B cell (primary cell): ENCODE measurements at regions not wholly inside any gene's neighbourhood (a gene's known extent, or its start where the extent isn't known, plus 50 kb on each side); places are given as distances from the start of the nearest gene placed in this dataset.

Experiments used
- ATAC-seq: fragments of 200-7000 bp; cut with Tn5 transposase; one replicate; pipeline ENCODE4 v1.10.0; 2021; ENCODE audit warnings: low read depth, mild to moderate bottlenecking, moderate number of reproducible peaks, moderate library complexity
- CTCF ChIA-PET: fragments of 350-600 bp; sonication (Branson Sonifier 250); formaldehyde crosslinking; loops from one replicate; lab custom pipeline; 2021; ENCODE audit warnings: antibody characterized with exemption, inconsistent platforms; lab: Charles Lee
- POLR2A ChIA-PET: fragments of 350-600 bp; sonication (Branson Sonifier 250); formaldehyde crosslinking; loops from one replicate; lab custom pipeline; 2021; ENCODE audit warnings: antibody characterized with exemption; lab: Charles Lee
- DNase-seq: peaks from one replicate; pipeline ENCODE4 v3.0.0; 2013
- H2AFZ ChIP-seq: 2 replicates; pipeline ENCODE4 v1.6.1; 2012; ENCODE audit warnings: mild to moderate bottlenecking, low read depth, low read length; ENCODE audit not compliant: insufficient read depth, poor library complexity, severe bottlenecking
- H3K27ac ChIP-seq, 2 donors: 1 replicate in 1 of 2; 2 replicates in 1 of 2; pipeline ENCODE4 v1.5.1; 2012 to 2013; ENCODE audit warnings: low read length in 2 of 2, mild to moderate bottlenecking in 2 of 2, moderate library complexity in 1 of 2
- H3K27me3 ChIP-seq, 4 experiments: fragments of 200-600 bp in 1 of 4; sonication (generic) in 1 of 4; replicated peaks in 1 of 4; 1 replicate in 2 of 4; 2 replicates in 2 of 4; pipeline versions ENCODE4 v1.6.1 to v1.7.0; 2013 to 2016; ENCODE audit warnings: low read length in 3 of 4, mild to moderate bottlenecking in 2 of 4, mixed read lengths in 1 of 4, moderate library complexity in 1 of 4; ENCODE audit not compliant: insufficient read depth in 4 of 4, control insufficient read depth in 3 of 4; ENCODE audit errors: control extremely low read depth in 1 of 4
- H3K36me3 ChIP-seq, 2 experiments: replicated peaks in 1 of 2; 1 replicate in 1 of 2; 2 replicates in 1 of 2; pipeline versions ENCODE4 v1.6.1 to v1.7.1; 2013; ENCODE audit warnings: low read length in 1 of 2; ENCODE audit not compliant: insufficient read depth in 2 of 2, control insufficient read depth in 1 of 2; ENCODE audit errors: control extremely low read depth in 1 of 2, extremely low read depth in 1 of 2
- H3K4me1 ChIP-seq, 2 donors: fragments of 200-600 bp in 1 of 2; sonication (generic) in 1 of 2; 1 replicate in 1 of 2; 2 replicates in 1 of 2; pipeline versions ENCODE4 v1.5.1 to v1.6.1; 2013 to 2017; ENCODE audit warnings: low read length in 2 of 2; ENCODE audit not compliant: control insufficient read depth in 2 of 2, insufficient read depth in 2 of 2
- H3K4me2 ChIP-seq: replicated peaks from 2 replicates; pipeline ENCODE3; 2012; ENCODE audit warnings: mild to moderate bottlenecking, low read depth, low read length; ENCODE audit not compliant: poor library complexity, severe bottlenecking
- H3K4me3 ChIP-seq, 5 experiments: fragments of 200-600 bp in 1 of 5; sonication (generic) in 1 of 5; 1 replicate in 3 of 5; 2 replicates in 2 of 5; pipeline versions ENCODE4 v1.5.1 to v1.7.0; 2011 to 2016; ENCODE audit warnings: low read length in 4 of 5, mild to moderate bottlenecking in 4 of 5, low read depth in 2 of 5, control low read depth in 1 of 5, moderate library complexity in 1 of 5; ENCODE audit not compliant: insufficient read depth in 1 of 5; ENCODE audit errors: control extremely low read depth in 1 of 5, extremely low read depth in 1 of 5
- H3K79me2 ChIP-seq: fragments of 200-600 bp; sonication (generic); one replicate; pipeline ENCODE4 v1.6.0; 2016; ENCODE audit warnings: low read length; ENCODE audit not compliant: control insufficient read depth, insufficient read depth
- H3K9ac ChIP-seq: fragments of 200-600 bp; sonication (generic); 2 replicates; pipeline ENCODE4 v1.6.1; 2017; ENCODE audit warnings: mild to moderate bottlenecking, low read length, moderate library complexity
- H3K9me3 ChIP-seq, 3 donors: one replicate each; pipeline versions ENCODE4 v1.6.1 to v1.7.1; 2013; ENCODE audit warnings: low read length in 2 of 3; ENCODE audit not compliant: control insufficient read depth in 2 of 3, insufficient read depth in 1 of 3; ENCODE audit errors: control extremely low read depth in 1 of 3
- H4K20me1 ChIP-seq: 2 replicates; pipeline ENCODE4 v1.6.0; 2012; ENCODE audit warnings: mild to moderate bottlenecking, low read length; ENCODE audit not compliant: insufficient read depth, control insufficient read depth, poor library complexity, severe bottlenecking
- H3K27ac Mint-ChIP-seq: one replicate; pipeline ENCODE4 v1.8.0; 2021; ENCODE audit warnings: mixed read lengths
- H3K27me3 Mint-ChIP-seq: one replicate; pipeline ENCODE4 v1.8.0; 2021; ENCODE audit warnings: mixed read lengths
- H3K4me1 Mint-ChIP-seq: one replicate; pipeline ENCODE4 v1.8.0; 2021; ENCODE audit warnings: mixed read lengths
- H3K4me3 Mint-ChIP-seq: one replicate; pipeline ENCODE4 v1.8.0; 2021; ENCODE audit warnings: mixed read lengths
- H3K9me3 Mint-ChIP-seq: one replicate; pipeline ENCODE4 v1.8.0; 2022; ENCODE audit warnings: mixed read lengths; ENCODE audit not compliant: insufficient read depth
- EZH2 ChIP-seq: IDR thresholded peaks from 2 replicates; pipeline ENCODE4 v1.6.1; 2012; ENCODE audit warnings: borderline replicate concordance, low read depth, mild to moderate bottlenecking, moderate library complexity, low read length; ENCODE audit not compliant: insufficient read depth, poor library complexity, severe bottlenecking
- WGBS: methylation state at CpG from one replicate; pipeline ENCODE4 v1.1.5; 2013; ENCODE audit warnings: missing lambda C conversion rate; ENCODE audit not compliant: insufficient coverage; 5-methylcytosine and 5-hydroxymethylcytosine counted together
- intact Hi-C: fragments of 100-400 bp; cut with micrococcal nuclease; formaldehyde crosslinking; loops from one replicate; pipeline ENCODE4 v1.10.0; 2022
- TF ChIP-seq, protein P1 (sequence below): fragments of 200-600 bp; IDR thresholded peaks from one replicate; pipeline ENCODE4 v1.8.0; 2022; ENCODE audit warnings: antibody characterized with exemption, mild to moderate bottlenecking

DNA sequence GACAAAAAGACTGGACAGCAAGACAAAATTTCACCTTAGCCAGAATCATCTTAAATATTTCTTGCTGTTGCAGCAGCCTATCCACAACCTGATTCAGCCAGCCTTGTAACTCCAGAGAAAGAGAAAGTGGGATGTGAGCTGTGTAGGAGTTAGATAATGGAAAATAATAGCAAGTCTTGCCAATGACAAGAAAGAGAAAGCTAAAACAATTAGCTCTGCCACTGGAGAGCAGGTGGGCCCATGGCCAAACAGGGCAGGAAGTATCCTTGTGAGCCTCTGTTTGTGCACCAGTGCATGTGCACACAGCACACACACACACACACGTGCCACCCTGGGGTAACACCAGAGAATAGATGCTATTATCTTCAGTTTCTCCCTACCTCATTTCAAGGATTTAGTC lies 106.0 kb upstream of the CCDC196 start:
- no peaks in the 10 kb centered on the region for H3K79me2 ChIP-seq
- Mint-ChIP-seq H3K27ac (no peak overlapping the region), H3K4me3 (no peak overlapping the region), H3K9me3 (no peaks in the 10 kb centered on the region), H3K4me1 (no peaks in the 10 kb centered on the region), H3K27me3 (no peaks in the 10 kb centered on the region)
- ATAC-seq, result no peak
- H3K27ac ChIP-seq, result no peak overlapping the region
- ChIA-PET CTCF (interaction anchor here (1.0 kb wide), 1 partner anchor 20 kb away, joined by 3 read pairs; no protein-coding TSS in a partner anchor), POLR2A (no interaction called here)
- WGBS, result 33% methylated on average over 1 of the region's 1 CpG
- no peaks in the 10 kb centered on the region for H3K9me3 ChIP-seq
- no peak overlapping the region for H2AFZ ChIP-seq
- H3K36me3 ChIP-seq, result no peaks in the 10 kb centered on the region
- no peaks in the 10 kb centered on the region for H3K4me1 ChIP-seq
- intact Hi-C loops, result no loop called here
- no peak for DNase-seq
- no peak overlapping the region for H3K4me3 ChIP-seq
- H4K20me1 ChIP-seq, result no peaks in the 10 kb centered on the region
- H3K27me3 ChIP-seq, result no peaks in the 10 kb centered on the region
- TF ChIP-seq, protein P1, sequence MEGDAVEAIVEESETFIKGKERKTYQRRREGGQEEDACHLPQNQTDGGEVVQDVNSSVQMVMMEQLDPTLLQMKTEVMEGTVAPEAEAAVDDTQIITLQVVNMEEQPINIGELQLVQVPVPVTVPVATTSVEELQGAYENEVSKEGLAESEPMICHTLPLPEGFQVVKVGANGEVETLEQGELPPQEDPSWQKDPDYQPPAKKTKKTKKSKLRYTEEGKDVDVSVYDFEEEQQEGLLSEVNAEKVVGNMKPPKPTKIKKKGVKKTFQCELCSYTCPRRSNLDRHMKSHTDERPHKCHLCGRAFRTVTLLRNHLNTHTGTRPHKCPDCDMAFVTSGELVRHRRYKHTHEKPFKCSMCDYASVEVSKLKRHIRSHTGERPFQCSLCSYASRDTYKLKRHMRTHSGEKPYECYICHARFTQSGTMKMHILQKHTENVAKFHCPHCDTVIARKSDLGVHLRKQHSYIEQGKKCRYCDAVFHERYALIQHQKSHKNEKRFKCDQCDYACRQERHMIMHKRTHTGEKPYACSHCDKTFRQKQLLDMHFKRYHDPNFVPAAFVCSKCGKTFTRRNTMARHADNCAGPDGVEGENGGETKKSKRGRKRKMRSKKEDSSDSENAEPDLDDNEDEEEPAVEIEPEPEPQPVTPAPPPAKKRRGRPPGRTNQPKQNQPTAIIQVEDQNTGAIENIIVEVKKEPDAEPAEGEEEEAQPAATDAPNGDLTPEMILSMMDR, result no peak
- TF ChIP-seq EZH2, result no peak
- no peak overlapping the region for H3K4me2 ChIP-seq
- no peak overlapping the region for H3K9ac ChIP-seq

DNA sequence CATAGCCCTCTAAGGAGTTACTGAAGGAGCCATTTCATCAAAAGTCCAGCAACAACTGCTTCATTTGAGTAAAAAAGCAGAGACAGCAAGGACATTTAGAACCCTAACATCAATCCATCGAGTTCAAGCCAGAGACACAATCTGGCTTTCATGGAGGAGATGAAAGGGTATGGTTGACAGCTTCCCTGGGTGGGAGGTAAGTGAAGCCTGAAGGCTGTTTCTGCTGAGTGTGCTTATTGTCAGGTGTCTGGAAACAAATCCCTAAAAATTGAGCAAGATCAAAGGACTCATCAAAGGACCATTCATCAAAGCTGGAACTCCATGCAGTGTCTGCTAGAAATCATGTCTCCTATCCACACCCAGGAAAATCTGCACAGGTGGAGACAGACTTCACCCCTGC lies 104.4 kb upstream of the CCDC196 start:
- no peak overlapping the region for H3K27ac Mint-ChIP-seq
- H3K4me1 ChIP-seq, result no peaks in the 10 kb centered on the region
- CTCF ChIA-PET, result no interaction called here
- intact Hi-C loops, result no loop called here
- no peak overlapping the region for H3K4me3 Mint-ChIP-seq
- H3K9me3 ChIP-seq, result no peaks in the 10 kb centered on the region
- ATAC-seq (no peak), DNase-seq (no peak)
- TF ChIP-seq, protein P1, result no peak
- no peak for TF ChIP-seq EZH2
- no peak overlapping the region for H3K27ac ChIP-seq
- no peaks in the 10 kb centered on the region for H3K27me3 Mint-ChIP-seq
- H3K4me1 Mint-ChIP-seq, result no peaks in the 10 kb centered on the region
- WGBS, result no CpG with 5 or more reads among the region's 1 CpG
- H3K4me3 ChIP-seq, result no peak overlapping the region
- H4K20me1 ChIP-seq, result no peaks in the 10 kb centered on the region
- H3K27me3 ChIP-seq, result no peaks in the 10 kb centered on the region
- no peaks in the 10 kb centered on the region for H3K36me3 ChIP-seq
- H3K9ac ChIP-seq, result no peak overlapping the region
- no peaks in the 10 kb centered on the region for H3K79me2 ChIP-seq
- no peak overlapping the region for H2AFZ ChIP-seq
- no peak overlapping the region for H3K4me2 ChIP-seq
- H3K9me3 Mint-ChIP-seq, result no peaks in the 10 kb centered on the region
- POLR2A ChIA-PET, result no interaction called here
